Islet precursor cell (in vitro differentiated cells): ENCODE measurements at regions not wholly inside any gene's neighbourhood (a gene's known extent, or its start where the extent isn't known, plus 50 kb on each side); places are given as distances from the start of the nearest gene placed in this dataset.
"Not testable (repeated sequence)": the region's sequence is repeated elsewhere in the genome, so short reads cannot be mapped to it uniquely, and the experiment has no call there.

Experiments
- DNase-seq: peaks from one replicate; pipeline ENCODE4 v3.0.0-alpha.2; 2018

DNA sequence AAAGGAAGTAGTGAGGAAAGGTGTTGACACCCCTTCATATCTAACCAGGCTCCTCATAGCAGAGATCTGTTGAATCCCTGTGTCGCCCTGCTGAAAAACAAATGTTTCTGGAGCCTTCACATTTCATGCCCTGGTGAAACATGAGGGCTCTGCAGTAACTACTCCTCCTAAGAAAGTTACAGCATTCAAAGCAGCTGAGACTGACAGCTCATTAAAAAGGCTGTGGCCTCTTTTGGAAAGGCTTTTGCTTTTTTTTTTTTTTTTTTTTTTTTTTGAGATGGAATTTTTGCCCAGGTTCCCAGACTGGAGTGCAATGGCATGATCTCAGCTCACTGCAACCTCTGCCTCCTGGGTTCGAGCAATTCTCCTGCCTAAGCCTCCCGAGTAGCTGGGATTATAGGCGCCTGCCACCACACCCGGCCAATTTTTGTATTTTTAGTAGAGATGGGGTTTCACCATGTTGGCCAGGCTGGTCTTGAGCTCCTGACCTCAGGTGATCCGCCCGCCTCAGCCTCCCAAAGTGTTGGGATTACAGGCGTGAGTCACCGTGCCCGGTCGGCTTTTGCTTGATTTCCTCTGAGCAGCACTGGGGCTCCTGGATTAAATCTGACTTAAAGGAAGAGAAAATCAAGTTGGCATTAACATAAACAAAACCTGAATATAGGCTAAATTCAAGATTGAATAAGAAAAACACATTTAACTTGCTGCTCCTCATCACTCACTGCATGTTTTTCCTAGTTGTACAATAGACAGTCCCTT, 112.9 kb downstream of the PCSK1 start:
- not testable (repeated sequence) for DNase-seq

DNA sequence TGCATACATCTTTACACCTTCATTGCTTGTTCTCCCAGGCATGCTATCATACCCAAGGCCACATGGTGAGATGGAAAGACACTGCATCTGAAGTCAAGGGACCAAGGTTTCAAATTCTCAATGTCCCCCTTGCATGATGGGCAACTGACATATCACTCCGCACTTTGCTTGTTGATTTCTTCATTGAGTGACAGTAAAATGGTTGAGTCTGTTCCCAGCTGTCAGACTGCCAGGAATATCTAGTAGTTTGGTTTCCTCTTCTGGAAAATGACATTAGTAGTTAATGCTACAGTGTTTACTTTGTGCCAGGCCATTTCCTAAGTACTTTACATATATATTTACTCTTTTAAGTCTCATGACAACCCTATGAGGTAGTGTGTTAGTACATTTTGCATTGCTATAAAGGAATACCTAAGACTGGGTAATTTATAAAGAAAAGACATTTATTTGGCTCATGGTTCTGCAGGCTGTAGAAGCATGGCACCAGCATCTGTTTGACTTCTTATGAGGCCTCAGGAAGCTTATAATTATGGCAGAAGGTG, 114.4 kb downstream of the PCSK1 start:
- DNase-seq: no peak

DNA sequence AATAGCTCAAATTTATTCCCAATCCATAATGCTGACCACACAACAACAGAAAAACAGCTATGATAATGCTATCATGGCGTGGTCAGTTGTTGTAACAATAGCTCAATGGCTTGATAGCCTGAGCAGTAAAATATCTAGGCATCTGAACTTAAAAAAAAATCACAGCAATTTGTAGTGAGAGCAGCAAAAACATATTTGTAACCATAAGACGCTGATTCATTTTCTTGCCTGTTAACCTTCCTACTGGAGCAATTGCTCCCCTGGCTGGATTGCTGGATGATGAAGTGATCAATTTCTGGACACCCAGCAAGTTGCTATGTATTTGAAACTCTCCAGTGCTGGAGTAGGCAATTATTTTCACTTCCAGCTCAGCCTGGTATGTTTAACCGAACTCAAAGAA, 115.1 kb downstream of the PCSK1 start:
- no peak for DNase-seq

DNA sequence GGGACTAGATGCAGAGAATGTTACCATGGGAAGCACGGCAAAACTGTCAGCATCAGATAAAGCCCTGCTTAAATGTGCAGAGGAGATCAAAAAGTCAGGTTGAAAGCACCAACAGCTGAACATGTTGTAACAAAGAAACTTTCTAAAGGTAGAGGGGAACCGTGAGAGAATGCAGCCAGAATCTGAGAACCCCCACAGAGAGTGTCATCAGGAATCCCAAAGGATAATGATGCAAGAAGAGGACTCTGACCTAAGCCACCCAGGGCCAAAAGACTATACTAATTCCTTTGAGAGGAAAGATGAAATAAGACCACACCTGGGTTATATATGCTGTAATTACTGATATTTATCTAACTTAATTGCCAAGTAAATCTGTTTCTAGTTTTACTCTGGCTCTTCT, 116.6 kb downstream of the PCSK1 start:
- no peak for DNase-seq

DNA sequence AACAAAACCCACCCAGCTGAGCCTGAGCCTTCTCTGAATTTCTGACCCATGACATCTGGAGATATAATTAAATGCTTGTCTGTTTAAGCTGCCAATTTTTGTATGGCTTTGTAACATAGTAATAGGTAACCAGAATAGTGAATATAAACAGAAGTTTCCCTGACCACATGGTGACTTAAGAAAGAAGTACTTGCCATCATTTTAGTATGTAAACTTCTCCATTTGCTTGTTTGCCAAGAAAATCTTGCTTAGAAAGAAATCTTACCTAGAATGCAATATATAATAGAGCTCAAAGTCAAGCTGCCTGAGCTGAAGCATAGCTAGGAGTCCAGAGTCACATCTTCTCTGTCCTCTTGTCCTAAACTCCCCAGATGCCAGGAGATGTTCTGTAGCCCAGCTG, 117.0 kb downstream of the PCSK1 start:
- no peak for DNase-seq

DNA sequence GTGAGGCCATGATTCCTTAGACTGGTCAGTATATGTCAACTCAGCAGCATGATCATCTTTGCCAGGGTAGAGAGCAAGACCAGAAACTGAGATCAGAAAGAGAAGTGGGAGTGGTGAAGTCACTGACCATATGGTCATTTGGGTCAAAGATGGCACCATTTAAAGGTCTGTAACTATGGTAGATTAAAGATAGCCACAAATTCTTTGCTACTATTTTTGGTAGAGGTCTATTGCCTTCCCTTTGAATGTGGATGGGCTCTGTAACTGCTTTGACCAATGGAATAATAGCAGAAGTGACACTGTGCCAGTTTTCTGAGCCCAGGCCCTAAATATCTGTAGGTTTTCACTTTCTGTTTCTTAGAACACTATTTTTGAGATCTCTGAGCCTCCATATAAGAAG, 117.6 kb downstream of the PCSK1 start:
- no peak for DNase-seq

DNA sequence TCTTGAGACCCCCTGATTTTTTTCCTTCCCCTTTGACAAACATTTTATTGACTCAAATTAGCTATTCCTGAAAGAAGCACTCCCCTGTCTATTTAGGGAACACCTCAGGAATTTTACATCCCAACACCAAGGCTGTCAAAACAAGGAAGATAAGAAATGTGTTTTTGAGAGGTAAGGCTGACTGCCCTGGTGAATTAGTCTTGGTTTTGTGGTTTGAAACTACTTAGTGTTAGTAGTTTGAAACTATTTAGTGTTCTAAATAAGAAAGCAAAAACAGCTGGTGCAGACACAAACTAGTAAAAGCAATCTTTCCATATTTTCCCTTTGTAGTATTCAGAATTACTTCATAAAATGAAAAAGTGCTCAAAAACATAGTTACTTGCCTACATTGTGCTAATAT, 120.7 kb downstream of the PCSK1 start:
- no peak for DNase-seq

DNA sequence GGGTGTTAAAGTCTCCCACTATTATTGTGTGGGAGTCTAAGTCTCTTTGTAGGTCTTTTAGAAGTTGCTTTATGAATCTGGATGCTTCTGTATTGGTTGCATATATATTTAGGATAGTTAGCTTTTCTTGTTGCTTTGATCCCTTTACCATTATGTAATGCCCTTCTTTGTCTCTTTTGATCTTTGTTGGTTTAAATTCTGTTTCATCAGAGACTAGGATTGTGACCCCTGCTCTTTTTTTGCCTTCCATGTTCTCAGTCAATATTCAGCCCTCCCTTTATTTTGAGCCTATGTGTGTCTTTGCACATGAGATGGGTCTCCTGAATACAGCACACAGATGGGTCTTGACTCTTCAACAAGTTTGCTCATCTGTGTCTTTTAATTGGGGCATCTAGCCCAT, 126.0 kb downstream of the PCSK1 start:
- DNase-seq: not testable (repeated sequence)

DNA sequence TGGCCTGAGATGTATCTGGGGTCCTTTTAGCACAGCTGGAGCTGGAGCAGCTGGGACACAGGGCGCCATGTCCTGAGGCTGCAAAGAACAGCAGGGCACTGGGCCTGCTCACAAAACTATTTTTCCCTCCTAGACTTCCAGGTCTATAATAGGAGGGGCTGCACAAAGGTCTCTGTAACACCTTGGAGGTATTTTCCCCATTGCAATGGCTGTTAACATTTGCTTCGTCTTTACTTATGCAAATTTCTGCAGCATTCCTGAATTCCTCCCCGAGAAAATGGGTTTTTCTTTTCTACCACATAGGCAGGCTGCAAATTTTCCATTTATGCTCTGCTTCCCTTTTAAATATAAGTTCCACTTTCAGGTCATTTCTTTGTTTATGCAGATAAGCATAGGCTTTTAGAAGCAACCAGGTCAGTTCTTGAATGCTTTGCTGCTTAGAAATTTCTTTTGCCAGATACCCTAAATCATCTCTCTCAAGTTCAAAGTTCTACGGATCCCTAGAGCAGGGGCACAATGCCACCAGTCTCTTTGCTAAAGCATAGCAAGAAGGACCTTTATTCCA, 130.8 kb downstream of the PCSK1 start:
- DNase-seq: no peak

DNA sequence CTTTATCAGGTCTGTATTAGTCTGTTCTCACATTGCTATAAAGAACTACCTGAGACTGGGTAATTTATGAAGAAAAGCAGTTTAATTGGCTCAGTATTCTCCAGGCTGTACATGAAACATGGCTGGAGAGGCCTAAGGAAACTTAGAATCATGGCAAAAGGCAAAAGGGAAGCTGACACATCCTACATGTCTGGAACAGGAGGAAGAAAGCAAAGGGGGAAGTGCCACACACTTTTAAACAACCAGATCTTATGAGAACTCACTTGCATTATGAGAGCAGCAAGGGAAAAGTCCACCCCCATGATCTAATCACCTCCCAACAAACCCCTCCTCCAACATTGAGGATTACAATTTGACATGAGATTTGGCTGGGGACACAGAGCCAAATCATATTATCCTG, 132.1 kb downstream of the PCSK1 start:
- no peak for DNase-seq

DNA sequence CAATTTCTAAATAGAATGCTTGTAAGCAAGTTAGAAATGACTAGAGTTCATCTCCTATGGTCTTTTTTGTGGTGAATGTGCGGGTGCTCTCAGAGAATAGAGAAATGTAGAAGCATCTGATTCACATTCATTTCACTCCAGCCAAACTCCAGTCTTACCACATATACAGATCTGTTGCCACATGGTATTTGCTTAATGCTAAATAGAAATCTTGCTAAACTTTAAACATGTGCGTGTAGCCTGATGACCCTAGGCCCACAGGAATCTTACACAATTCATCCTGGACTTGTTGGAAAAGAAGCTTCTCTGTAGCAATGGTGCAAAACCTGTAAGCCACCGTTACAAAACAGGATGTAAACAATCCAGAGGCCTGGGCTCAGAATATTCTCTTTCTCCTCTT, 135.2 kb downstream of the PCSK1 start:
- no peak for DNase-seq

DNA sequence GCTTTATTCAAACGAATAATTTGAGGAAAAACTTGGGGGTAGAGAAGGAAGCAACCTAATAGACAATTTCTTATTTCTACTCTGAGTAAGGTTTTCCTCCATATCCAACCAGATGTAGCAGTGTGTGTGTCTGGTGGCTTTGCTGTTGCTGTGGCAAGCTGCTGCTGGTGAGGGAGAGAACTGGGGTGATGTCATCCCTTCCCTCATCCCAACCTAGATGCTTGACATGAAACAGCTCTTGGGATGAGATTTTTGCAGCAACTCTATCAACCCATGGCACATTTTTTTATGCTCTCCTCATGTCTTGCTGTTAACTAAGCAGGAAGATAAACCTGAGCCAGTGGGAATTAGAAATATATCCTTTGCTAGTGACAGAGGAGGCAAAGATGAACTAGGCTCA, 135.8 kb downstream of the PCSK1 start:
- DNase-seq: peak; percentile 65

DNA sequence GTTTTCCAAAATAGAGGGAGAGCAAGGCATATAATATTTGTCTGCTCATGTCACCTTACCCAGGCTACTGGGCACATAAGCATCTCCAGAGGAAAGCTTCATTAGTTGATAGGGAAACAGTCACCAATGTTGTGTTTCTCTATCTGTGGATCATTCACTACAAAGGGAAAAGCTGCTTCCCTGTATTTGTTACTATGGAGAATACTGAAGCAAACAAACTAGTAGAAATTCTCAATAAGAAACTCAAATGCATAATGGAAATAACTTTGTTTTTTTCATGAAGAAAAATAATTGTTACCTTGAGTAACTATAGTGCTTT, 138.2 kb downstream of the PCSK1 start:
- DNase-seq: no peak

DNA sequence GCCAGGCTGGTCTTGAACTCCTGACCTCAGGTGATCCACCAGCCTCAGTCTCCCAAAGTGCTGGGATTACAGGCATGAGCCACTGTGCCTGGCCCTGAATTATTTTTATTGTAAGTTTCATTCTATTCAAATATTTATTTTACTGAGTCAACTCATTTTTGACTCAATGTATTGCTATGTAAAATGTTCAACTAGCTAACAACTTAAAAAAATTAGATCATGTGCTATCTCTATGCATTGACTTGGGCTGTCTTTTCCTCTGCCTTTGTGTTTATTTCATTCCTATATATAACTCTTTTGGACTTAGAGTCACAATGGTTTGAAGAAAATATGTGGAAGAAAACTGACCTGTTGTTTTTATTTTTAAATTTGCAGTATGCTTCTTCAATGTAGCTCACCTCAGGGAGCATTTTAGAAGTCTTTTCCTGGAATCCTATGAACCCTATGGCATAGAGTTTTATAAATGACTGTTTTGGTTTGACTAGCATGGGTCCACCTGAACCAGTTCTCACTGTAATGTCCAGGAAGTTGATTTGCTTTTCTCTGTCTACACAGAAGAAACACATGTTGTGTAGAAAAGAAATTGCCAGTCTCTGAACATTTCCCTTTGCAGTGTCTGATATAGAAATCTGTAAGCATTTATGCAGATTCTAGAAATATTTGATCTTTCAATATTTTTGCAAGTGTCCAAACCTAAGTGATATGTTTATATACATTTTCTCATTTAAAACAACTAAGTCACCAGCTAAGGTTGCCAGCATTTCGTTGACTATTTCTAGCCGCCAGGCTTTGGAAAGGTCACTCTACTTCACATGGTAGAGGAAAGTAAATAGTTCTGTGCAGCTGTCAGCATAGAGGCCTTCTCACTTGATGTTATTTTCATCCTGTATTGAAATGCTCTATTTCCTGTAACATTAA, 138.8 kb downstream of the PCSK1 start:
- no peak for DNase-seq

DNA sequence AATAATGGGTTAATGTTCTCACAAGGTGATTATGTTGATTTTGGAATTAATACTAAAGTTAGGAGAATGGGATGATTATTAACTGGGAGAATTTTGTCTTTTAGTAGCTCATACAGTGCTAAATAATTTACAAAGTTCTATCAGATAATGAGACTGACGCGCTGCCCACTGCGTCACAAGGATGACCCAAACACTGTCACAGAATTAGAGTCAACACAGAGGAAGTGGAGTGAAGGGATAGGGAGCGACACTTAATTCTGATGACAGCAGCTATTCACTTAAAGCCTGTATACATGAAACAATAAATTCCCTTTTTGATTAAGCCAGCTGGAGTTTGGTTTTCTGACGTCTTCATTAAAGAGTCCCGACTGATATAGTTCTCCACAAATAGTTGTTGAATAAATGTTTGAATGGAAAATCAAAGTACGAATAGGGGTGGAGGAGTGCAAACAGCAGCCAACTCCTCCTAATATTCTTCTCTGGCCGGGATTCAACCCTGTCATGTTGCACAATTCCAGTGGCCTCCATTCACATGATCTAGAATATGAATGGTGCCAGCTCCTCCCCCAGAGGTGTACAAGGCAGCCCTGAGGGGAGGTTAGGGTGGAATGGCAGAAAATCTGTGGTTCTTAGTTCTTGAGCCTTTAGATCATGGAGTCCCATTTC, 140.3 kb downstream of the PCSK1 start:
- DNase-seq: no peak

DNA sequence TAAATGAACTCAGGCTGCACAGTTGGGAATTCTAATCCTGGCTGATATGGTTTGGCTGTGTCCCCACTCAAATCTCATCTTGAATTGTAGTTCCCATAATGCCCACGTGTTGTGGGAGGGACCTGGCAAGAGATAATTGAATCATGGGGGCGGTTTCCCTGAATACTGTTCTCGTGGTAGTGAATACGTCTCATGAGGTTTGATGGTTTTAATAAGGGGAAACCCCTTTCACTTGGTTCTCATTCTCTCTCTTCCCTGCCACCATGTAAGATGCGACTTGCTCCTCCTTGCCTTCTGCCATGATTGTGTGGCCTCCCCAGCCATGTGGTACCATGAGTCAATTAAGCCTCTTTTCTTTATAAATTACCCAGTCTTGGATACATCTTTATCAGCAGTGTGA, 143.8 kb downstream of the PCSK1 start:
- not testable (repeated sequence) for DNase-seq

DNA sequence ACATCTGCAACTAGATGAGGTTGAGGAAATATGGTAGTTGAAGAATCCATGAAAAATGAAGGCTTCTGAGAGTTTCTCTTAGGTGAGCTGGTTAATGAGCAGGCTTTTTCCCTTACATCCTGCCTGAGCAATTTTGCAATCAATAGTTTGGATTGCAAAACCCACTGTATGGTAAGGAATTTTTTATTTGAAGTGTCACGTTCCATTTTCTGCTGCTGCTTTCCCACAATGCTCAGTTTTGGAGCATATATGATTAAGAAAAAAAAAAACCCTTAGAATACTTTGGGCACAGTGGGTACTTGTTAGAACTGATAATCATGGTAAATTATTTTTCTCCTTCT, 144.2 kb downstream of the PCSK1 start:
- no peak for DNase-seq

DNA sequence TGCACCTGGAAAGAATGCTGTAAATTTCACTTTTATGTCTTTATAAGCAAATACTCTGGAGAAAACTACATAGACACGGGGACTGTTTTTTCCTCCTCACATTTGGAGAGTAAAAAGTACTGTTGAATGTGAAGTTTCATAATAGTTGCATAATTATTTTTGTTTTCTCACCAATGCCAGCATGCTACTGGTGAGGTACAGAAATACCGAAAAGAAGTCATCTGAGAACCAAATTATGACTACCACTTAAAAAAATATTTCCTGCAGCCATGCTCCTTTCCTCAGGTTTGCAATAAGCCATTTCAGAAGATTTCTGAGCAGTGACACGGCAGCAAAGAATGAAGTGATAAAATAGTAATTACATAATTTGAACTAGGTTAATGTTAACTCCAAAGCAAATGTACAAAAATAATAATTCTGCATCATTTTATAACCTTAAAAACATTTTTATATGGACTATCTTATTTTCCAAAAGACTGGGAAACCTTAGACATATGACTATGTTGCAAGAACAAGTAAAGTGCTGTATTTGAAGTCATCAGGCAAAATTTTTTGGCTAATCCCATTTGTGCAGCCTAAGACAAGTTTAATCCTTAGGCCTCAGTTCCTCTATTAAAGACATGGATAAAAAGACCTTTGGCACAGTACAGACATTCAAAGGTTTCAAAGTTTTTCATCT, 144.7 kb downstream of the PCSK1 start:
- DNase-seq: no peak

DNA sequence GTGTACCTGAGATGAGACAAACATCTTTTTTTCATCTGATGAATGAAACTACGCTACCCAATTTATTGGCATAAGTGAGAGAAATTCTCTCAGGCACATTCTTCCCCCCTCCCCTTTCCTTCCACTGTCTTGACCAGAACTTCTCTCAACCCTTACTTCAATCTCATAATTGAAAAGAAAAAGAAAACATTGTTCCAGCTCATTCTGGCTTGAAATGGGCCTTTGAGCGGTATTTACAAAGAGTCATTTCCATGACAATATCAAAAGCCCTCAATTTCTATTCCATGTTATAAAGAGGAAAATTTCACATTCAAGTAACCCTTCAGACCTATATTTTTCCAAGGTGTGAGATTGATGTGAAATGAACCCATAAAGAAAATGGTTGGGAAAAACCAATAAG, 145.9 kb downstream of the PCSK1 start:
- no peak for DNase-seq

DNA sequence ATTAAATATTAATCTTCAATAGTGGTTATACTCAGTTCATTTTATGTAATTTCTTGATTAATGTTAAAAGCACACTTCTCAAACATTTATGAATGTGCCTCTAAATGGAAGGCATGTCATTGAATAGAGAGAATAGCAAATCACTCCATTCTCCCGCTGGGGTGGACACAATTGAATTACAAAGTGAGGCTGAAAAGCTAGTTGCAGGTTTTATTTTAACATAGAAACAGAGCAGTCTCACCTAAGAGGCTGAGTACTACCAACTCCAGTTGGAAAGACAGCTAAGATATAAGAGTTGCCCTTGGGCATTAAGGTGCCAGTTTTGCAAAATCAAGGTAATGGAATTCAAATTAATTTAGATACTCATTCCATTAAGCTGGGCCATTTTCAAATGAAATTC, 147.2 kb downstream of the PCSK1 start:
- DNase-seq: no peak

DNA sequence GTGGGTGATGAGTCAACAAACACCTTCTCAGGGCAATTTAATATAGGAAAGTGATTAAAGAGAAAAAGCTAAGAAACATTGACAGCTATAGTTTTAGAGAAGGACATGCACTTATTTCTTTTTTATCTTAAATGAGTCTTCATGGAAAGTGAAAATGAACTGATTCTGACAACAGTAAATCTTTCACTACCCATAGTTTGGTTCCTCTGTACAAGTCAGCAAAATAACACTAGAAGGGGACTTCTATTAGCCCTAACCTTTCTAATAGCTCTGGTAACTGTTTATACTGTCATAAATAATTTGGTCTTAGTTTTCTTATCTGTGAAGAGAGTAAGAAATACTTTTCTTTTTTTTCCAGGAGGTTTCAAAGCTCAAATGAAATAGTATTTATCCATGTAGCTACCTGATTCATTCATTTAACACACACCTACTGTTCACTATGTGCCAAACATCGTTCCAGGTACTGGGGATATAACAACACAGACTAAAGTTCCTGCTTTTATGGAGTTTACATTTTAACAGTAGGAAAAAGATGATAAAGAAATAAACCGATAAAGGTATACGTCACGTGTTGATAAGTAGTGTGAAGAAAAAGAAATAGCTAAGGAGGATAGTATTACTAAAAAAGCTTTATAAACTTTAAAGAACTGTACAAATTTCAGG, 148.2 kb downstream of the PCSK1 start:
- DNase-seq: no peak

DNA sequence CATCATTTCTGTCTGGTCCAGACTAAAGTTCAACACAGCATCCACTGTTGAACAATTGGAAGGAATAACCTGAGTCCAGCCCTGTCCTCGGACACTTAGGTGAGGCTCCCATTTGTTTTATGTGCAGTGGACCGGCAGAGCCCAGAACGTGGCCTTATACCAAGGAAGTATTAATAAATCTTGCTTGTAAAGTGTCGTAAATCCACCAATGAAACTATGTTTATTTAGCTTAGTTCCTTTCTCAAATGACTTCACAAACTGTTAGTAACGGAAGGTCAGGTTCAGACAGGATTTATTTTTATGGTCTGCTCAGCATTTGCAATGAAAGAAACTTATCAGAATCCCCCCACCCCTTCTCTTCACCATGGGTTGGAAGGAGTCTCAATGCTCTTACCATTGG, 149.5 kb downstream of the PCSK1 start:
- DNase-seq: no peak
